SK-N-SH (cell line): ENCODE measurements at regions not wholly inside any gene's neighbourhood (a gene's known extent, or its start where the extent isn't known, plus 50 kb on each side); places are given as distances from the start of the nearest gene placed in this dataset.

Source experiments
- CTCF ChIA-PET: fragments of 300-600, 350-600 bp; formaldehyde crosslinking; extraction: SDS; loops from one replicate; lab custom pipeline; 2021; lab: Yijun Ruan, JAX
- POLR2A ChIA-PET: fragments of 350-600 bp; sonication (Branson Sonifier 250); formaldehyde crosslinking; extraction: SDS; loops from one replicate; lab custom pipeline; 2020; ENCODE audit warnings: antibody characterized with exemption, inconsistent platforms; lab: Yijun Ruan, JAX
- DNase-seq: peaks from one replicate; pipeline ENCODE4 v3.0.0; 2012
- H2AFZ ChIP-seq: fragments of 200-600 bp; sonication (generic); 2 replicates; pipeline ENCODE4 v1.8.1; 2016; ENCODE audit warnings: antibody characterized with exemption, mild to moderate bottlenecking, low read depth
- H3F3A ChIP-seq: fragments of 200-600 bp; sonication (generic); replicated peaks from 2 replicates; pipeline ENCODE3; 2016; ENCODE audit warnings: antibody characterized with exemption, mild to moderate bottlenecking; ENCODE audit not compliant: insufficient read depth
- H3K27ac ChIP-seq, 2 experiments: fragments of 200-500 bp in 1 of 2; fragments of 200-600 bp in 1 of 2; sonication (Bioruptor generic) in 1 of 2; sonication (generic), shearing (Covaris generic) in 1 of 2; 2 replicates each; pipeline versions ENCODE4 v1.5.1 to v1.6.1; 2014 to 2016; ENCODE audit warnings: low read depth in 2 of 2, inconsistent platforms in 1 of 2, low read length in 1 of 2, mild to moderate bottlenecking in 1 of 2, mixed read lengths in 1 of 2
- H3K27me3 ChIP-seq: fragments of 200-600 bp; sonication (generic), shearing (Covaris generic); 2 replicates; pipeline ENCODE4 v1.6.1; 2016; ENCODE audit warnings: mixed run types; ENCODE audit not compliant: insufficient read depth
- H3K36me3 ChIP-seq, 2 experiments: fragments of 200-500 bp in 1 of 2; fragments of 200-600 bp in 1 of 2; sonication (Bioruptor generic) in 1 of 2; sonication (generic) in 1 of 2; replicated peaks in 1 of 2; 2 replicates each; pipeline versions ENCODE3 to v1.5.1; 2014 to 2016; ENCODE audit warnings: low read length in 1 of 2, mild to moderate bottlenecking in 1 of 2; ENCODE audit not compliant: insufficient read depth in 2 of 2, control insufficient read depth in 1 of 2
- H3K4me1 ChIP-seq, 2 experiments: fragments of 200-500 bp in 1 of 2; fragments of 200-600 bp in 1 of 2; sonication (Bioruptor generic) in 1 of 2; sonication (generic), shearing (Covaris generic) in 1 of 2; 2 replicates each; pipeline versions ENCODE4 v1.5.1 to v1.6.1; 2014 to 2016; ENCODE audit warnings: low read depth in 1 of 2, low read length in 1 of 2, mixed run types in 1 of 2; ENCODE audit not compliant: insufficient read depth in 2 of 2, control insufficient read depth in 1 of 2
- H3K4me2 ChIP-seq: fragments of 200-600 bp; sonication (generic), shearing (Covaris generic); 2 replicates; pipeline ENCODE4 v1.6.1; 2017; ENCODE audit warnings: mixed run types
- H3K4me3 ChIP-seq, 2 experiments: fragments of 200-500 bp in 1 of 2; fragments of 200-600 bp in 1 of 2; sonication (Bioruptor generic) in 1 of 2; sonication (generic), shearing (Covaris generic) in 1 of 2; 2 replicates each; pipeline versions ENCODE4 v1.5.1 to v1.8.1; 2014 to 2016; ENCODE audit warnings: low read depth in 2 of 2, inconsistent platforms in 1 of 2, low read length in 1 of 2, mild to moderate bottlenecking in 1 of 2, mixed read lengths in 1 of 2, moderate library complexity in 1 of 2
- H3K79me2 ChIP-seq: fragments of 200-600 bp; sonication (generic); 2 replicates; pipeline ENCODE4 v1.8.1; 2017; ENCODE audit warnings: mild to moderate bottlenecking; ENCODE audit not compliant: insufficient read depth
- H3K9ac ChIP-seq: fragments of 200-600 bp; sonication (generic); 2 replicates; pipeline ENCODE4 v1.6.1; 2017; ENCODE audit warnings: mixed run types
- H3K9me2 ChIP-seq: fragments of 200-600 bp; sonication (generic); 2 replicates; pipeline ENCODE4 v1.6.1; 2017; ENCODE audit warnings: mixed run types
- H3K9me3 ChIP-seq: fragments of 200-600 bp; sonication (generic); 2 replicates; pipeline ENCODE4 v1.6.1; 2017; ENCODE audit warnings: mixed run types, mild to moderate bottlenecking, moderate library complexity
- H4K20me1 ChIP-seq: fragments of 200-600 bp; sonication (generic); 2 replicates; pipeline ENCODE4 v1.6.1; 2017; ENCODE audit warnings: mild to moderate bottlenecking, mixed run types; ENCODE audit not compliant: insufficient read depth
- CHD2 ChIP-seq: fragments of 150-350 bp; IDR thresholded peaks from 2 replicates; pipeline ENCODE4 v1.6.1; 2018; ENCODE audit warnings: low read length; ENCODE audit not compliant: partially characterized antibody
- ELF1 ChIP-seq: IDR thresholded peaks from 2 replicates; pipeline ENCODE4 v1.4.0; 2012
- EZH2phosphoT487 ChIP-seq: fragments of 200-600 bp; sonication (generic); IDR thresholded peaks from 2 replicates; pipeline ENCODE4 v1.6.1; 2017; ENCODE audit warnings: low read depth, mixed run types, mild to moderate bottlenecking, antibody characterized with exemption, moderate library complexity, borderline replicate concordance
- FOSL2 ChIP-seq: IDR thresholded peaks from 2 replicates; pipeline ENCODE4 v1.4.0; 2012; ENCODE audit warnings: low read depth, mild to moderate bottlenecking, moderate library complexity, borderline replicate concordance
- FOXJ3 ChIP-seq: sonication (generic); formaldehyde crosslinking; IDR thresholded peaks from 2 replicates; pipeline ENCODE4 v1.5.1; 2020; ENCODE audit warnings: mild to moderate bottlenecking, missing genetic modification reagents
- FOXM1 ChIP-seq: IDR thresholded peaks from 2 replicates; pipeline ENCODE4 v1.4.0; 2012; ENCODE audit warnings: low read depth, mild to moderate bottlenecking
- GATA2 ChIP-seq: sonication (generic); formaldehyde crosslinking; IDR thresholded peaks from 2 replicates; pipeline ENCODE4 v1.5.0; 2020; ENCODE audit warnings: mild to moderate bottlenecking, missing genetic modification reagents
- JUND ChIP-seq: IDR thresholded peaks from 2 replicates; pipeline ENCODE4 v1.4.0; 2012
- MXI1 ChIP-seq: IDR thresholded peaks from 2 replicates; pipeline ENCODE4 v1.6.1; 2012; ENCODE audit warnings: mild to moderate bottlenecking, low read depth, low read length, improper control_type of control experiment
- NRF1 ChIP-seq: IDR thresholded peaks from 2 replicates; pipeline ENCODE4 v1.6.1; 2012; ENCODE audit warnings: low read depth, mild to moderate bottlenecking, low read length
- POLR2AphosphoS5 ChIP-seq: IDR thresholded peaks from 2 replicates; pipeline ENCODE4 v1.6.1; 2012; ENCODE audit warnings: low read depth, low read length
- RCOR1 ChIP-seq: fragments of 150-350 bp; IDR thresholded peaks from 2 replicates; pipeline ENCODE4 v1.6.1; 2017; ENCODE audit warnings: antibody characterized with exemption, low read length
- RFX5 ChIP-seq: IDR thresholded peaks from 2 replicates; pipeline ENCODE4 v1.6.1; 2012; ENCODE audit warnings: mild to moderate bottlenecking, improper control_type of control experiment, low read length
- SIN3A ChIP-seq: IDR thresholded peaks from 2 replicates; pipeline ENCODE4 v1.6.1; 2012; ENCODE audit warnings: low read depth, mild to moderate bottlenecking, low read length, moderate library complexity, borderline replicate concordance
- TCF12 ChIP-seq: IDR thresholded peaks from 2 replicates; pipeline ENCODE4 v1.4.0; 2012
- TEAD4 ChIP-seq: IDR thresholded peaks from 2 replicates; pipeline ENCODE4 v1.4.0; 2012; ENCODE audit warnings: mild to moderate bottlenecking, borderline replicate concordance; ENCODE audit not compliant: insufficient read depth
- YY1 ChIP-seq: IDR thresholded peaks from 2 replicates; pipeline ENCODE4 v1.4.0; 2012; ENCODE audit warnings: low read depth, mild to moderate bottlenecking
- WGBS: methylation state at CpG from one replicate; pipeline ENCODE4 v1.1.6; 2017; ENCODE audit warnings: low lambda C conversion rate; 5-methylcytosine and 5-hydroxymethylcytosine counted together
- TF ChIP-seq, protein P1 (sequence below): IDR thresholded peaks from 2 replicates; pipeline ENCODE4 v1.6.1; 2012; ENCODE audit warnings: mild to moderate bottlenecking, low read depth, low read length, moderate library complexity
- TF ChIP-seq, protein P2 (sequence below): fragments of 200-600 bp; sonication (generic); IDR thresholded peaks from 2 replicates; pipeline ENCODE4 v1.6.1; 2017; ENCODE audit warnings: antibody characterized with exemption, mild to moderate bottlenecking, moderate library complexity
- TF ChIP-seq, protein P3 (sequence below): IDR thresholded peaks from 2 replicates; pipeline ENCODE4; 2012
- TF ChIP-seq, protein P4 (sequence below): fragments of 150-350 bp; IDR thresholded peaks from 2 replicates; pipeline ENCODE4 v1.6.1; 2017; ENCODE audit warnings: antibody characterized with exemption, low read length, low read depth, borderline replicate concordance

DNA sequence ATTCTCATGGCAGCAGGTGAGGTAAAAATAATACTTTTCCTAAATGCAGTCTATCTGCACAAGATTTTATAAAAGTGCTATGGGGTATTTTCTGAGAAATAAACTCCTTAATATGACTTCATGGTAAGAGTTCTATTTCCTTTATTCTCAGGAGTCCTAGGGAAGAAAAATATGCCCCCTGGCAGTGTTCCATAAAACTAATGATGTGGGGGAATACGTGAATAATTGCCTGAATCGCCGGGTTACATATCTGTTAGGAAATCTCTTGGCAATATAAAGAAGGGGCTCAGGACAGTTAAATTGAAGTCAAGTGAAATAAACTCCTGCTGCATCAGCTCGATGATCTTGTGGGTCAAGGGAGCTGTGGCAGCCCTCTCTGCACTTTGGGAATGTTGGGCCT lies 229.7 kb downstream of the MAFB start:
- Histone ChIP-seq H4K20me1 (no peaks in the 10 kb centered on the region), H3K9ac (no peak overlapping the region), H3K4me1 (peaks cover 0 to 3% of the 10 kb centered on the region in 2 experiments; a peak in 2 of 4 replicates), H3K9me2 (no peaks in the 10 kb centered on the region), H3F3A (no peaks in the 10 kb centered on the region), H2AFZ (no peak overlapping the region), H3K36me3 (no peaks in the 10 kb centered on the region)
- CTCF ChIA-PET, result no interaction called here
- POLR2A ChIA-PET, result no interaction called here
- no peak for TF ChIP-seq ELF1
- no peak for TF ChIP-seq MXI1
- no peak for TF ChIP-seq TEAD4
- TF ChIP-seq CHD2, result no peak
- TF ChIP-seq RFX5, result no peak
- TF ChIP-seq EZH2phosphoT487, result no peak
- TF ChIP-seq YY1, result no peak
- TF ChIP-seq, protein P1, sequence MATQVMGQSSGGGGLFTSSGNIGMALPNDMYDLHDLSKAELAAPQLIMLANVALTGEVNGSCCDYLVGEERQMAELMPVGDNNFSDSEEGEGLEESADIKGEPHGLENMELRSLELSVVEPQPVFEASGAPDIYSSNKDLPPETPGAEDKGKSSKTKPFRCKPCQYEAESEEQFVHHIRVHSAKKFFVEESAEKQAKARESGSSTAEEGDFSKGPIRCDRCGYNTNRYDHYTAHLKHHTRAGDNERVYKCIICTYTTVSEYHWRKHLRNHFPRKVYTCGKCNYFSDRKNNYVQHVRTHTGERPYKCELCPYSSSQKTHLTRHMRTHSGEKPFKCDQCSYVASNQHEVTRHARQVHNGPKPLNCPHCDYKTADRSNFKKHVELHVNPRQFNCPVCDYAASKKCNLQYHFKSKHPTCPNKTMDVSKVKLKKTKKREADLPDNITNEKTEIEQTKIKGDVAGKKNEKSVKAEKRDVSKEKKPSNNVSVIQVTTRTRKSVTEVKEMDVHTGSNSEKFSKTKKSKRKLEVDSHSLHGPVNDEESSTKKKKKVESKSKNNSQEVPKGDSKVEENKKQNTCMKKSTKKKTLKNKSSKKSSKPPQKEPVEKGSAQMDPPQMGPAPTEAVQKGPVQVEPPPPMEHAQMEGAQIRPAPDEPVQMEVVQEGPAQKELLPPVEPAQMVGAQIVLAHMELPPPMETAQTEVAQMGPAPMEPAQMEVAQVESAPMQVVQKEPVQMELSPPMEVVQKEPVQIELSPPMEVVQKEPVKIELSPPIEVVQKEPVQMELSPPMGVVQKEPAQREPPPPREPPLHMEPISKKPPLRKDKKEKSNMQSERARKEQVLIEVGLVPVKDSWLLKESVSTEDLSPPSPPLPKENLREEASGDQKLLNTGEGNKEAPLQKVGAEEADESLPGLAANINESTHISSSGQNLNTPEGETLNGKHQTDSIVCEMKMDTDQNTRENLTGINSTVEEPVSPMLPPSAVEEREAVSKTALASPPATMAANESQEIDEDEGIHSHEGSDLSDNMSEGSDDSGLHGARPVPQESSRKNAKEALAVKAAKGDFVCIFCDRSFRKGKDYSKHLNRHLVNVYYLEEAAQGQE, result no peak
- no peak for TF ChIP-seq FOXJ3 (CRISPR knock-in tag)
- TF ChIP-seq, all 33 proteins: peak for 0
- H3K79me2 ChIP-seq, result no peaks in the 10 kb centered on the region
- 4% methylated on average over 4 of the region's 4 CpGs for WGBS
- no peak overlapping the region for H3K4me2 ChIP-seq
- H3K27ac ChIP-seq, result no peak overlapping the region
- no peak for DNase-seq
- H3K4me3 ChIP-seq, result no peak overlapping the region
- H3K9me3 ChIP-seq, result no peaks in the 10 kb centered on the region
- no peaks in the 10 kb centered on the region; the same call in 1 of the 2 replicates for H3K27me3 ChIP-seq

DNA sequence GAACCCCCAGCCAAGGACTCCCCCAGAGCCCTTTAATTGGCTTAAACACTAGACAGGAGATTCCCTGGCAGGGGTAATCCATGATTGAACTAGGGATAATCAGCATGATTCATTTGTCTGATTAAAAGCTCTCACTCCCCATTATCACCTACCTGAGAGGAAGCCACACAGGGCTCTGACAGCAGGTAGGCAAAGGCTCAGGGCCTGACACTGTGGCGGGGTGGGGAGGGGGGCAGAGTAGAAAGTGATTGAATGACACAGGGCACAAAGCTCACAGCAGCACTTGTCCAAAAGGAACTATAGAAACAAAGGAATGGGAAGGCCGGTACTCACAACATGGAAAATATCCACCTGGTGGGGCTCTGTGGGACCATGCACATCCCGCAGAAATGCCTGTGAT lies 231.6 kb downstream of the MAFB start:
- Histone ChIP-seq H3K27ac (no peak overlapping the region), H4K20me1 (no peaks in the 10 kb centered on the region), H3F3A (no peaks in the 10 kb centered on the region), H3K36me3 (no peaks in the 10 kb centered on the region), H3K27me3 (no peaks in the 10 kb centered on the region; the same call in 1 of the 2 replicates), H2AFZ (no peak overlapping the region), H3K4me3 (no peak overlapping the region), H3K4me2 (no peak overlapping the region), H3K9me2 (no peaks in the 10 kb centered on the region), H3K9me3 (no peaks in the 10 kb centered on the region), H3K4me1 (no peaks in the 10 kb centered on the region), H3K9ac (no peak overlapping the region), H3K79me2 (no peaks in the 10 kb centered on the region)
- ChIA-PET CTCF (no interaction called here), POLR2A (no interaction called here)
- no peak for DNase-seq
- WGBS, result 39% methylated on average over 3 of the region's 3 CpGs
- TF ChIP-seq JUND (no peak), GATA2 (no peak), TCF12 (no peak), RFX5 (no peak), ELF1 (no peak), POLR2AphosphoS5 (no peak), TEAD4 (no peak), FOSL2 (no peak), RCOR1 (no peak), FOXJ3 (CRISPR knock-in tag) (no peak), NRF1 (no peak), FOXM1 (no peak), SIN3A (no peak)
- TF ChIP-seq, protein P2, sequence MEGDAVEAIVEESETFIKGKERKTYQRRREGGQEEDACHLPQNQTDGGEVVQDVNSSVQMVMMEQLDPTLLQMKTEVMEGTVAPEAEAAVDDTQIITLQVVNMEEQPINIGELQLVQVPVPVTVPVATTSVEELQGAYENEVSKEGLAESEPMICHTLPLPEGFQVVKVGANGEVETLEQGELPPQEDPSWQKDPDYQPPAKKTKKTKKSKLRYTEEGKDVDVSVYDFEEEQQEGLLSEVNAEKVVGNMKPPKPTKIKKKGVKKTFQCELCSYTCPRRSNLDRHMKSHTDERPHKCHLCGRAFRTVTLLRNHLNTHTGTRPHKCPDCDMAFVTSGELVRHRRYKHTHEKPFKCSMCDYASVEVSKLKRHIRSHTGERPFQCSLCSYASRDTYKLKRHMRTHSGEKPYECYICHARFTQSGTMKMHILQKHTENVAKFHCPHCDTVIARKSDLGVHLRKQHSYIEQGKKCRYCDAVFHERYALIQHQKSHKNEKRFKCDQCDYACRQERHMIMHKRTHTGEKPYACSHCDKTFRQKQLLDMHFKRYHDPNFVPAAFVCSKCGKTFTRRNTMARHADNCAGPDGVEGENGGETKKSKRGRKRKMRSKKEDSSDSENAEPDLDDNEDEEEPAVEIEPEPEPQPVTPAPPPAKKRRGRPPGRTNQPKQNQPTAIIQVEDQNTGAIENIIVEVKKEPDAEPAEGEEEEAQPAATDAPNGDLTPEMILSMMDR, result no peak
- TF ChIP-seq, protein P3, sequence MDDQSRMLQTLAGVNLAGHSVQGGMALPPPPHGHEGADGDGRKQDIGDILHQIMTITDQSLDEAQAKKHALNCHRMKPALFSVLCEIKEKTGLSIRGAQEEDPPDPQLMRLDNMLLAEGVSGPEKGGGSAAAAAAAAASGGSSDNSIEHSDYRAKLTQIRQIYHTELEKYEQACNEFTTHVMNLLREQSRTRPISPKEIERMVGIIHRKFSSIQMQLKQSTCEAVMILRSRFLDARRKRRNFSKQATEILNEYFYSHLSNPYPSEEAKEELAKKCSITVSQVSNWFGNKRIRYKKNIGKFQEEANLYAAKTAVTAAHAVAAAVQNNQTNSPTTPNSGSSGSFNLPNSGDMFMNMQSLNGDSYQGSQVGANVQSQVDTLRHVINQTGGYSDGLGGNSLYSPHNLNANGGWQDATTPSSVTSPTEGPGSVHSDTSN, result no peak
- TF ChIP-seq, protein P4, sequence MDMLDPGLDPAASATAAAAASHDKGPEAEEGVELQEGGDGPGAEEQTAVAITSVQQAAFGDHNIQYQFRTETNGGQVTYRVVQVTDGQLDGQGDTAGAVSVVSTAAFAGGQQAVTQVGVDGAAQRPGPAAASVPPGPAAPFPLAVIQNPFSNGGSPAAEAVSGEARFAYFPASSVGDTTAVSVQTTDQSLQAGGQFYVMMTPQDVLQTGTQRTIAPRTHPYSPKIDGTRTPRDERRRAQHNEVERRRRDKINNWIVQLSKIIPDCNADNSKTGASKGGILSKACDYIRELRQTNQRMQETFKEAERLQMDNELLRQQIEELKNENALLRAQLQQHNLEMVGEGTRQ, result no peak
